OCI-LY3 (cell line): ENCODE measurements at regions not wholly inside any gene's neighbourhood (a gene's known extent, or its start where the extent isn't known, plus 50 kb on each side); places are given as distances from the start of the nearest gene placed in this dataset.

Source experiments
- H2AFZ ChIP-seq: fragments of 200-600, 300-600 bp; shearing (Covaris generic); 2 replicates; pipeline ENCODE4 v1.6.0; 2014; ENCODE audit warnings: antibody characterized with exemption, low read depth, low read length
- H3K27ac ChIP-seq: fragments of 200-600, 300-600 bp; sonication (generic); 2 replicates; pipeline ENCODE4 v1.5.1; 2014; ENCODE audit warnings: mild to moderate bottlenecking, low read length, moderate library complexity, mixed read lengths
- H3K27me3 ChIP-seq: fragments of 200-600, 300-600 bp; sonication (generic); 2 replicates; pipeline ENCODE4 v1.6.1; 2014; ENCODE audit warnings: low read depth, low read length, mixed read lengths
- H3K36me3 ChIP-seq: fragments of 200-600, 300-600 bp; sonication (generic); replicated peaks from 2 replicates; pipeline ENCODE3; 2014; ENCODE audit warnings: low read depth, low read length, mixed read lengths
- H3K4me1 ChIP-seq: fragments of 300-600, 200-600 bp; sonication (generic); 2 replicates; pipeline ENCODE4 v1.6.1; 2014; ENCODE audit warnings: low read length, mixed read lengths
- H3K4me2 ChIP-seq: fragments of 200-600, 300-600 bp; sonication (generic); 2 replicates; pipeline ENCODE4 v1.6.1; 2014; ENCODE audit warnings: low read length, mixed read lengths
- H3K4me3 ChIP-seq: fragments of 300-600, 200-600 bp; sonication (generic); 2 replicates; pipeline ENCODE4 v1.5.1; 2014; ENCODE audit warnings: antibody characterized with exemption, mild to moderate bottlenecking, low read length, moderate library complexity
- H3K79me2 ChIP-seq: fragments of 300-600, 200-600 bp; shearing (Covaris generic); 2 replicates; pipeline ENCODE4 v1.6.1; 2014; ENCODE audit warnings: mild to moderate bottlenecking, low read length, mixed read lengths
- H3K9ac ChIP-seq: fragments of 300-600, 200-600 bp; shearing (Covaris generic); 2 replicates; pipeline ENCODE4 v1.6.0; 2014; ENCODE audit warnings: mild to moderate bottlenecking, low read length, moderate library complexity
- H3K9me3 ChIP-seq: fragments of 200-600, 300-600 bp; shearing (Covaris generic); 2 replicates; pipeline ENCODE4 v1.6.1; 2014; ENCODE audit warnings: low read length, mixed read lengths; ENCODE audit not compliant: insufficient read depth
- H4K20me1 ChIP-seq: fragments of 200-600, 300-600 bp; sonication (generic); 2 replicates; pipeline ENCODE4 v1.6.1; 2016; ENCODE audit warnings: low read length, mixed read lengths; ENCODE audit not compliant: insufficient read depth
- CTCF ChIP-seq: fragments of 200-600, 300-600 bp; sonication (generic); IDR thresholded peaks from 2 replicates; pipeline ENCODE4 v1.5.1; 2014; ENCODE audit warnings: antibody characterized with exemption, low read length, low read depth
- EZH2phosphoT487 ChIP-seq: fragments of 200-600 bp; shearing (Covaris generic); IDR thresholded peaks from 2 replicates; pipeline ENCODE4 v1.6.1; 2018; ENCODE audit warnings: antibody characterized with exemption, mixed run types, low read depth

- Histone ChIP-seq H3K4me3 (no peak overlapping the region), H3K4me2 (no peak overlapping the region)
Measured at GRCh38 chr15:94056314-94056713, 175.0 kb upstream of the MCTP2 start.

DNA sequence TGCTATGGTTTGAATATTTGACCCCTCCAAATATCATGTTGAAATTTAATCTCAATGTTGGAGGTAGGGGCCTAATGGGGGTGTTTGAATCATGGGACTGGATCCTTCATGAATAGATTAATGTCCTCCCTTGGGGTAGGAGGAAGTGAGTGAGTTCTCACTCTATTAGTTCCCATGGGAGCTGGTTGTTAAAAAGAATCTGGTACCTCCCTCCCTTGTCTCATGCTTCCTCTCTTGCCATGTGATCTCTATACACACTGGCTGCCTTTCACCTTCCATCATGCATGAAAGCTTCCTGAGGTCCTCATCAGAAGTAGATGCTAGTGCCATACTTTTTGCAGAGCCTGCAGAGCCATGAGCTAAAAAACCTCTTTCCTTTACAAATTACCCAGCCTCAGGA, 177.7 kb upstream of the MCTP2 start:
- TF ChIP-seq CTCF (no peak), EZH2phosphoT487 (no peak)
- no peaks in the 10 kb centered on the region for H3K36me3 ChIP-seq
- no peaks in the 10 kb centered on the region for H3K4me1 ChIP-seq
- H3K9me3 ChIP-seq, result no peaks in the 10 kb centered on the region
- H3K79me2 ChIP-seq, result no peaks in the 10 kb centered on the region
- no peak overlapping the region for H3K4me2 ChIP-seq
- H2AFZ ChIP-seq, result no peak overlapping the region
- no peaks in the 10 kb centered on the region for H3K27me3 ChIP-seq
- H3K4me3 ChIP-seq, result no peak overlapping the region
- H4K20me1 ChIP-seq, result no peaks in the 10 kb centered on the region
- no peak overlapping the region for H3K27ac ChIP-seq
- no peak overlapping the region for H3K9ac ChIP-seq

More at GRCh38 chr15:94056314-94056713, 175.0 kb upstream of the MCTP2 start:
- no peak overlapping the region for H2AFZ ChIP-seq
- no peak overlapping the region for H3K9ac ChIP-seq
- H3K9me3 ChIP-seq, result no peaks in the 10 kb centered on the region
- H3K36me3 ChIP-seq, result no peaks in the 10 kb centered on the region
- no peak overlapping the region for H3K27ac ChIP-seq
- H3K79me2 ChIP-seq, result no peaks in the 10 kb centered on the region
- no peaks in the 10 kb centered on the region; the same call in 1 of the 2 replicates for H3K27me3 ChIP-seq
- no peaks in the 10 kb centered on the region for H4K20me1 ChIP-seq
- H3K4me1 ChIP-seq, result no peaks in the 10 kb centered on the region
- TF ChIP-seq CTCF (no peak), EZH2phosphoT487 (no peak)

DNA sequence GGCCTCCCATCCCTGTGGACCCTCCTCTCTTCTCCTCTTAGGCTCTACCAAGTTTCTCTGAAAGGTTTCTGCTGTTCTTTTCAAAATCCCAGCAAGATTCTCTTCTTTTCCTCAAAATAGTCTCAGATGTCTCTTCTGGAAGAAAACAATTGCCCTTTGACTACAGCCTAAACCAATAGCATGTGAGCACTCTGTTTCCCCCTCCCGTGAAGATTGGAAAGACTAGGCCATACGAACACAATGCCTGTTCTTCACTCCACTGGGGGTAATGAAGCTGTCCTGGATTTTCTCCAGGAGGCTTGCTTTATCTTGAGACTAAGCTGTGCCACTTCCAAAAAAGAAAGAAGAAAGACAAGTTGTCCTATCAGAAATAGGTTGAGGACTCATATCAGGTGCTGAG, 178.7 kb upstream of the MCTP2 start:
- Histone ChIP-seq H3K36me3 (no peaks in the 10 kb centered on the region), H3K27me3 (no peaks in the 10 kb centered on the region), H3K9me3 (no peaks in the 10 kb centered on the region), H3K4me2 (no peak overlapping the region), H4K20me1 (no peaks in the 10 kb centered on the region), H3K79me2 (no peaks in the 10 kb centered on the region), H2AFZ (no peak overlapping the region), H3K27ac (no peak overlapping the region), H3K9ac (no peak overlapping the region), H3K4me1 (no peaks in the 10 kb centered on the region), H3K4me3 (no peak overlapping the region)
- no peak for TF ChIP-seq EZH2phosphoT487
- no peak for TF ChIP-seq CTCF

DNA sequence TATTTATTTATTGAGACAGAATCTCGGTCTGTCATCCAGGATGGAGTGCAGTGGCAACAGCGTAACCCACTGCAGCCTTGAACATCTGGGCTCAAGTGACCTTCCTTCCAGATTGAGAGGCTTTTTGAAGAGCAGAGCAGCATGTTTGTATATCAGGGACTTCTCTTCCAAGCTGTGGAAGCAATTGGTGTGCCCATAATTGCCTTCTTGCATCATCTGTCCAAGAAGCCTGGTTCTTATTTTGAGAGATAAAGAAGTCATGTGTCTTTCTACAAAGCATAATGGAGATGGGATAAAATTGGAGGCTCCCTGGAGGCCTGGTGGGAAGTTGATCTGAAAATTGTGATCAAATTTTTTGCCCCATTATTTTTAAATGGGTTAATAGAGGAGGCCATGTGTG, 183.8 kb upstream of the MCTP2 start:
- TF ChIP-seq CTCF (no peak), EZH2phosphoT487 (no peak)
- Histone ChIP-seq H3K36me3 (no peaks in the 10 kb centered on the region), H3K27ac (no peak overlapping the region), H3K79me2 (no peaks in the 10 kb centered on the region), H4K20me1 (no peaks in the 10 kb centered on the region), H3K9ac (no peak overlapping the region), H3K9me3 (no peaks in the 10 kb centered on the region), H3K4me1 (no peaks in the 10 kb centered on the region), H2AFZ (no peak overlapping the region), H3K4me2 (no peak overlapping the region), H3K4me3 (no peak overlapping the region), H3K27me3 (no peaks in the 10 kb centered on the region)
